Fibroblast of mammary gland (primary cell): ENCODE measurements at regions not wholly inside any gene's neighbourhood (a gene's known extent, or its start where the extent isn't known, plus 50 kb on each side); places are given as distances from the start of the nearest gene placed in this dataset.

ENCODE experiments used
- DNase-seq: peaks from one replicate; pipeline ENCODE4 v3.0.0-alpha.2; 2010; ENCODE audit warnings: low read depth
- H3K4me3 ChIP-seq: 2 replicates; pipeline ENCODE4 v1.5.1; 2011; ENCODE audit warnings: low read depth, mild to moderate bottlenecking, low read length, moderate library complexity; ENCODE audit not compliant: control insufficient read depth
- TF ChIP-seq, protein P1 (sequence below): conservative IDR thresholded peaks from 2 replicates; pipeline ENCODE4 v1.5.1; 2011; ENCODE audit warnings: low read depth, low read length, inconsistent platforms; ENCODE audit not compliant: control insufficient read depth, insufficient read depth

DNA sequence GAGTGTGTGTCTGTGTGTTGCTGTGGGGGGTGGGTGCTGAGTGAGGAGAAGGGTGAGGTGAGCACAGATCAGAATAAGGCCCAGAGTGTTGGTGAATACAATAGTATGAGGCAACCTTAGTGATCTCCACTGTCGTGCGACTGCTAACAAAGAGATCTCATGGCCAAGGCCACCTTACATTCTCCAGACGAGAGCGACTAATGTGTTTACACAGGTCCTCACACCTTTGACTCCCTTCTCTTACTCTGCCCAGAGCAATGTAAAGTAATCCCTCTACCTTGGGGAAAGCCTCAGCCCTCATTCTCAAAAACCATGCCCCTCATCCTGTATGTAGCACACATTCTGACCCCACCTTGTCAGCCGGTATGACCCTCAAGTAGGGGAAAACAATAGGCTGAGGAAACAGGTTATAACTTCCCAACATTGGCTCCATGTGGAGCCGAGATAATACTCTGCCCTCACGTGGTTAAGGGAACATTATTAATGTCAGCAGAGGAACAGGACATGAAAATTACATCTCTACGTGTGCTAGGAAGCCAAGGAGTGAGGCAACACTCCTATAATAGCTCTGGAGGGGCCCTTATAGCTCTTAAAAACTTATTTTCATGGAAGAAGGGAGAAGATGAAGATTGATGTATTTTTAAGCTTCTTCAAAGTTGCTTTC is 323.0 kb upstream of the NT5C1B start:
- no peak overlapping the region for H3K4me3 ChIP-seq
- no peak for DNase-seq
- TF ChIP-seq, protein P1, sequence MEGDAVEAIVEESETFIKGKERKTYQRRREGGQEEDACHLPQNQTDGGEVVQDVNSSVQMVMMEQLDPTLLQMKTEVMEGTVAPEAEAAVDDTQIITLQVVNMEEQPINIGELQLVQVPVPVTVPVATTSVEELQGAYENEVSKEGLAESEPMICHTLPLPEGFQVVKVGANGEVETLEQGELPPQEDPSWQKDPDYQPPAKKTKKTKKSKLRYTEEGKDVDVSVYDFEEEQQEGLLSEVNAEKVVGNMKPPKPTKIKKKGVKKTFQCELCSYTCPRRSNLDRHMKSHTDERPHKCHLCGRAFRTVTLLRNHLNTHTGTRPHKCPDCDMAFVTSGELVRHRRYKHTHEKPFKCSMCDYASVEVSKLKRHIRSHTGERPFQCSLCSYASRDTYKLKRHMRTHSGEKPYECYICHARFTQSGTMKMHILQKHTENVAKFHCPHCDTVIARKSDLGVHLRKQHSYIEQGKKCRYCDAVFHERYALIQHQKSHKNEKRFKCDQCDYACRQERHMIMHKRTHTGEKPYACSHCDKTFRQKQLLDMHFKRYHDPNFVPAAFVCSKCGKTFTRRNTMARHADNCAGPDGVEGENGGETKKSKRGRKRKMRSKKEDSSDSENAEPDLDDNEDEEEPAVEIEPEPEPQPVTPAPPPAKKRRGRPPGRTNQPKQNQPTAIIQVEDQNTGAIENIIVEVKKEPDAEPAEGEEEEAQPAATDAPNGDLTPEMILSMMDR = no peak

DNA sequence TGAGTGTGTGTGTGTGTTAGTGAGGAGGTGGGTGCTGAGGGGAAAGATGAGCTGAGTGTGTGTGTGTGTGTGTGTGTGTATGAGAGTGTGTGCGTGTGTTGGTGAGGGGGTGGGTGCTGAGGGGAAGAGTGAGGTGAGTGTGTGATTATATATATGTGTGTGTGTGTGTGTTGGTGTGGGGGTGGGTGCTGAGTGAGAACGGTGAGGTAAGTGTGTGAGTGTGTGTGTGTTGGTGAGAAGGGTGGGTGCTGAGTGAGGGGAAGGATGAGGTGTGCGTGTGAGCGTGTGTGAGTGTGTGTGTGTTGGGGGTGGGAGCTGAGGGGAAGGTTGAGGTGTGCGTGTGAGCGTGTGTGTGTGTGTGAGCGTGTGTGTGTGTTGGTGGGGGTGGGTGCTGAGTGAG is 322.0 kb upstream of the NT5C1B start:
- TF ChIP-seq, protein P1 = no peak
- no peak for DNase-seq
- H3K4me3 ChIP-seq = no peak overlapping the region

DNA sequence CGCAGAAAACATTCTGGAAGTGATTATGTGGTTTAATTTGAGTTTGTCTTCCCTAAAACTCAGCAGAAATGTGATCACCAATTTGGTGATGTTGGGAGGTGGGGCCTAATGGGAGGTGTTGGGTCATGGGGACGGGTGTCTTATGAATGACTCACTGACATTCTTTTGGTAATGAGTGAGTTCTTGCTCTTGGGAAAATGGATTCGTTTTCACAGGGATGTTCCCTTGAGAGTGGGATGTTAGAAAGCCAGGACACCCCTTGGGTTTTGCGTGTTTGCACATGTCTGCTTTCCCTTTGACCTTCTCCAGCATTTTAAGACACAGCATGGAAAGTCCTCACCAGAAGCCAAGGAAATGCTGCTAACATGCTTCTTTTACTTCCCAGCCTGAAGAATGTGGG is 321.5 kb upstream of the NT5C1B start:
- DNase-seq = peak; percentile 97
- no peak overlapping the region for H3K4me3 ChIP-seq
- TF ChIP-seq, protein P1 = no peak

DNA sequence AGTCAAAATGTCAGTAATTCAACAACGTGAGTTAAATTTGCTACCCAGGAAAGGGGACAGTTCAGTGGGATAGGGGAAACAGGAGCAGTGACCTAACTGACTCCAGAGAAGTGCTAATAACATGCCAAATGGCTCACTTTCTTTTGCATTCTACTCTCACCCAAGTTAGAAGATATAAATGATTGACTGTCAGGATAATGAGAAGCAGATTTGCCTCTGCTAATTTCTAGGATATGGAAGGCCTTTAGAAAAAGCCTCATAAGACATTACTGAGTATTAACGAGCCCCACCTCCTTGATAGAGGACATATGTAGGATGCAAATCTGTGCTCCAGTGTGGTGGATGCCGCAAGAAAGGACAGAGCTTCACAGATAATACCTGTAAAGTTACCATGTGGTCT is 318.6 kb upstream of the NT5C1B start:
- TF ChIP-seq, protein P1 = no peak
- DNase-seq = no peak

DNA sequence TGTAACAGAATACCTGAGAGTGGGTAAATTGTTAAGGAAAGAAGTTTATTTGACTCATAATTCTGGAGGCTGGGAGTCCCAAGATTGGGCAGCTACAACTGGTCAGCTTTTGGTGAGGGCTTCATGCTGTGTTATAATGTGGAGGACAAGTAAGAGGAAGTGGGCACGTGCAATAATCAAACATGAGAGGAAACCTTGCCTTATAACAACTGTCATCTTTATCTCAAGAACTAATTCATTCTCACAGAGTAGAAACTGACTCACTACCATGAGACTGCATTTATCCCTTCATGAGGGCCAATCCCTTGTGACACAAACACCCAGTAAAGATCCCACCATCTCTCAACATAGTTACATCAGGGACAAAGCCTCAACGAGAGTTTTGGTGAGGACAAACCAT is 318.1 kb upstream of the NT5C1B start:
- no peak for DNase-seq
- TF ChIP-seq, protein P1 = no peak

More for the DNA sequence above, 318.6 kb upstream of the NT5C1B start:
- H3K4me3 ChIP-seq = no peak overlapping the region

DNA sequence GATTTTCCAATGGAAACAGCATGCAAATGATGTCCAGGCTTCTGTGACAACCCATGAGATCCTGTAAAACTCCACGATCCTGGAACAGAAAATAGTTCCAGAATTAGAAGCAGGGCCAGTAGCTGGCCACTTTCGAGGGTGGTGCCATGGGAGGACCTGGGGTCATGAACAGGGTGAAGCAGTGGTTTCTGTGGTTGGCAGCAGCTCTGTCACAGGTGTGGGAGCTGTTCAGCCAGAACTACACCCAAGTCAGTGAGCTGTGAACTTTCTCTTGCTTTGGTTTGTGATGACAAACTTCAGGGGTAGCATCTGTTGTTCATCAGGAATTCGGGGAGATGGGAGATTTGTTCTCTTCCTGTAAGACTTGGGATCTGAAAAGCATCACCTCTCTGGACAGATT is 314.4 kb upstream of the NT5C1B start:
- no peak for DNase-seq
- TF ChIP-seq, protein P1 = no peak
- no peak overlapping the region for H3K4me3 ChIP-seq

More for the DNA sequence above, 318.1 kb upstream of the NT5C1B start:
- H3K4me3 ChIP-seq = no peak overlapping the region

DNA sequence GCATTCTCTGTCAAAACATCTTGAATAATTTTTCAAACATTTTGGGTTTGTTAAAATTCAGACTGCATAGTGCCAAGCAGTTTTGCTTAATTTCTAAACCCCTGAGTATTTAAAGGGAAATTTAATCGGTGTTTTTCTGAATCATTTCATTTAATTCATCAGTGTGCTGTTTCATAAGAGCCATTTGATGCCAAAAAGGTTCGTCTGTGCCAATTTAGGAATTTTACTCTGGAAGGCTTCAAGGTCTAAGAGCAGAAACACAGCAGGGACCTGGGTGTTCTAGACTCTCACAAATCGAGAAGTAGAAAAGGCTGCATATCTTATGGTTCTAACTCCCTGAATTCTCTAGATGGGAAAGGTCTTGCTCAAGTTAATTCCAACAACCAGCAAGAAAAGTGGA is 311.9 kb upstream of the NT5C1B start:
- DNase-seq = no peak
- TF ChIP-seq, protein P1 = no peak
- no peak overlapping the region for H3K4me3 ChIP-seq
